IMR-90 (cell line): ENCODE measurements at regions not wholly inside any gene's neighbourhood (a gene's known extent, or its start where the extent isn't known, plus 50 kb on each side); places are given as distances from the start of the nearest gene placed in this dataset.
A peak's percentile ranks its signal among the peaks of the same experiment; 100 is the strongest.

ENCODE experiments used
- ATAC-seq: fragments of 200-7000 bp; cut with Tn5 transposase; 2 replicates; pipeline ENCODE4 v1.9.1; 2020; ENCODE audit warnings: low read depth, mild to moderate bottlenecking, moderate library complexity
- BruUV-seq: library from RNA; stranded (reverse); fragments of 400-500 nt; replicated peaks from 2 replicates; lab custom pipeline; 2021; lab: Mats Ljungman, UMichigan
- CTCF ChIA-PET: fragments of 300-600 bp; formaldehyde crosslinking; extraction: SDS; loops from one replicate; lab custom pipeline; 2021; ENCODE audit warnings: antibody characterized with exemption; lab: Yijun Ruan, JAX
- POLR2A ChIA-PET: fragments of 300-600 bp; sonication (Branson Sonifier 250); formaldehyde crosslinking; loops from one replicate; lab custom pipeline; 2022; ENCODE audit warnings: antibody characterized with exemption; ENCODE audit not compliant: unreplicated experiment; lab: Charles Lee
- DNase-seq: peaks from one replicate; pipeline ENCODE4 v3.0.0; 2013
- H2AFZ ChIP-seq: replicated peaks from 2 replicates; pipeline ENCODE3; 2013; ENCODE audit warnings: low read length, mild to moderate bottlenecking; ENCODE audit not compliant: poor library complexity
- H2AK5ac ChIP-seq: 2 replicates; pipeline ENCODE4 v1.6.1; 2013; ENCODE audit warnings: low read depth, low read length, inconsistent platforms
- H2AK9ac ChIP-seq: replicated peaks from 2 replicates; pipeline ENCODE3; 2013; ENCODE audit warnings: mild to moderate bottlenecking, low read depth, low read length, moderate library complexity; ENCODE audit not compliant: poor library complexity
- H2BK120ac ChIP-seq: 2 replicates; pipeline ENCODE4 v1.6.1; 2013; ENCODE audit warnings: low read depth, low read length, inconsistent platforms
- H2BK15ac ChIP-seq: 3 replicates; pipeline ENCODE4 v1.6.1; 2013; ENCODE audit warnings: low read depth, low read length, inconsistent platforms
- H2BK20ac ChIP-seq: 2 replicates; pipeline ENCODE4 v1.6.1; 2013; ENCODE audit warnings: low read depth, mild to moderate bottlenecking, inconsistent platforms, low read length, moderate library complexity
- H2BK5ac ChIP-seq: 2 replicates; pipeline ENCODE4 v1.6.1; 2013; ENCODE audit warnings: mild to moderate bottlenecking, low read depth, low read length, inconsistent platforms; ENCODE audit not compliant: poor library complexity, severe bottlenecking
- H3K14ac ChIP-seq: replicated peaks from 2 replicates; pipeline ENCODE4 v1.6.1; 2013; ENCODE audit warnings: low read depth, low read length, inconsistent platforms
- H3K18ac ChIP-seq: 2 replicates; pipeline ENCODE4 v1.6.1; 2013; ENCODE audit warnings: low read depth, low read length, control low read depth
- H3K23ac ChIP-seq: 2 replicates; pipeline ENCODE4 v1.6.1; 2013; ENCODE audit warnings: low read depth, low read length, inconsistent platforms
- H3K27ac ChIP-seq: 2 replicates; pipeline ENCODE4 v1.5.1; 2013; ENCODE audit warnings: mild to moderate bottlenecking, control low read depth, low read length; ENCODE audit not compliant: insufficient read depth
- H3K27me3 ChIP-seq: 2 replicates; pipeline ENCODE4 v1.6.1; 2013; ENCODE audit warnings: low read length; ENCODE audit not compliant: control insufficient read depth, insufficient read depth
- H3K36me3 ChIP-seq: 2 replicates; pipeline ENCODE4 v1.6.1; 2013; ENCODE audit warnings: low read length, mixed read lengths; ENCODE audit not compliant: control insufficient read depth, insufficient read depth
- H3K4ac ChIP-seq: 2 replicates; pipeline ENCODE4 v1.6.1; 2013; ENCODE audit warnings: low read depth, low read length, inconsistent platforms
- H3K4me1 ChIP-seq: 2 replicates; pipeline ENCODE4 v1.6.1; 2013; ENCODE audit warnings: low read length, mixed read lengths; ENCODE audit not compliant: control insufficient read depth, insufficient read depth
- H3K4me2 ChIP-seq: 2 replicates; pipeline ENCODE4 v1.6.1; 2013; ENCODE audit warnings: low read depth, mild to moderate bottlenecking, control low read depth, low read length, moderate library complexity
- H3K4me3 ChIP-seq: 2 replicates; pipeline ENCODE4 v1.5.1; 2013; ENCODE audit warnings: low read depth, mild to moderate bottlenecking, control low read depth, low read length, moderate library complexity; ENCODE audit not compliant: insufficient read depth
- H3K56ac ChIP-seq: 2 replicates; pipeline ENCODE4 v1.6.1; 2013; ENCODE audit warnings: low read length, inconsistent platforms; ENCODE audit not compliant: insufficient read depth; ENCODE audit errors: extremely low read depth
- H3K79me1 ChIP-seq, 2 experiments: 2 replicates each; pipeline ENCODE4 v1.6.1; 2013; ENCODE audit warnings: low read length in 2 of 2, inconsistent platforms in 1 of 2, low read depth in 1 of 2
- H3K9ac ChIP-seq: 2 replicates; pipeline ENCODE4 v1.6.1; 2013; ENCODE audit warnings: low read depth, low read length, control low read depth
- H3K9me1 ChIP-seq: 2 replicates; pipeline ENCODE4 v1.6.1; 2013; ENCODE audit warnings: low read length, inconsistent platforms; ENCODE audit not compliant: insufficient read depth
- H3K9me3 ChIP-seq: 2 replicates; pipeline ENCODE4 v1.6.1; 2013; ENCODE audit warnings: low read length; ENCODE audit not compliant: control insufficient read depth, insufficient read depth
- H4K20me1 ChIP-seq: 2 replicates; pipeline ENCODE4 v1.6.1; 2013; ENCODE audit warnings: low read length, inconsistent platforms; ENCODE audit not compliant: insufficient read depth
- H4K5ac ChIP-seq: 2 replicates; pipeline ENCODE4 v1.6.1; 2013; ENCODE audit warnings: mild to moderate bottlenecking, low read depth, low read length, control low read depth
- H4K8ac ChIP-seq, 2 experiments: 2 replicates each; pipeline ENCODE4 v1.6.1; 2013; ENCODE audit warnings: low read depth in 2 of 2, low read length in 2 of 2, control low read depth in 1 of 2, inconsistent platforms in 1 of 2
- H4K91ac ChIP-seq: 2 replicates; pipeline ENCODE4 v1.6.1; 2013; ENCODE audit warnings: low read depth, low read length, inconsistent platforms; ENCODE audit not compliant: insufficient read depth
- CEBPB ChIP-seq: IDR thresholded peaks from 2 replicates; pipeline ENCODE4 v1.6.1; 2012; ENCODE audit warnings: low read depth, low read length, improper control_type of control experiment
- CHD1 ChIP-seq: IDR thresholded peaks from 2 replicates; pipeline ENCODE4 v1.6.1; 2012; ENCODE audit warnings: low read depth, low read length, improper control_type of control experiment
- CTCF ChIP-seq: conservative IDR thresholded peaks from 2 replicates; pipeline ENCODE4 v1.5.1; 2012; ENCODE audit warnings: mild to moderate bottlenecking, low read depth, low read length, improper control_type of control experiment
- MAZ ChIP-seq: IDR thresholded peaks from 2 replicates; pipeline ENCODE4 v1.6.1; 2012; ENCODE audit warnings: low read depth, mild to moderate bottlenecking, low read length, improper control_type of control experiment, moderate library complexity, borderline replicate concordance
- MXI1 ChIP-seq: IDR thresholded peaks from 2 replicates; pipeline ENCODE4 v1.6.1; 2012; ENCODE audit warnings: low read depth, mild to moderate bottlenecking, low read length, moderate library complexity, borderline replicate concordance
- NFE2L2 ChIP-seq: fragments of 150-350 bp; IDR thresholded peaks from 2 replicates; pipeline ENCODE4 v1.6.1; 2016; ENCODE audit warnings: low read depth, mild to moderate bottlenecking, low read length
- RAD21 ChIP-seq: IDR thresholded peaks from 2 replicates; pipeline ENCODE4 v1.6.1; 2012; ENCODE audit warnings: low read length, improper control_type of control experiment
- RCOR1 ChIP-seq: IDR thresholded peaks from 2 replicates; pipeline ENCODE4 v1.6.1; 2012; ENCODE audit warnings: mild to moderate bottlenecking, low read length, improper control_type of control experiment; ENCODE audit not compliant: insufficient replicate concordance
- RFX5 ChIP-seq: IDR thresholded peaks from 2 replicates; pipeline ENCODE4 v1.8.0; 2012; ENCODE audit warnings: low read depth, mild to moderate bottlenecking, low read length, moderate library complexity
- SMC3 ChIP-seq: fragments of 150-350 bp; IDR thresholded peaks from 2 replicates; pipeline ENCODE4 v1.6.1; 2016; ENCODE audit warnings: low read depth, mild to moderate bottlenecking, antibody characterized with exemption, low read length, moderate library complexity
- USF2 ChIP-seq: fragments of 150-350 bp; IDR thresholded peaks from 2 replicates; pipeline ENCODE4 v1.6.1; 2017; ENCODE audit warnings: mild to moderate bottlenecking, antibody characterized with exemption, low read length, low read depth
- WGBS, 2 experiments: methylation state at CpG; one replicate each; pipeline versions ENCODE4 v1.1.5 to v1.1.7; 2013; ENCODE audit warnings: missing lambda C conversion rate in 2 of 2; ENCODE audit not compliant: insufficient read length in 1 of 2; ENCODE audit errors: extremely low coverage in 2 of 2; 5-methylcytosine and 5-hydroxymethylcytosine counted together
- dilution Hi-C: fragments of 300-500 bp; cut with HindIII; formaldehyde crosslinking; loops from one replicate; pipeline ENCODE4 v1.14.3; 2018; ENCODE audit warnings: low sequenced_read_pairs; ENCODE audit not compliant: unreplicated experiment
- in situ Hi-C: fragments of 300-500 bp; cut with MboI; formaldehyde crosslinking; loops from 3 replicates; pipeline ENCODE4 v1.14.3; 2019; ENCODE audit warnings: low sequenced_read_pairs, inconsistent platforms, mixed read lengths
- intact Hi-C: fragments of 100-400 bp; cut with micrococcal nuclease; formaldehyde crosslinking; loops from 2 replicates; pipeline ENCODE4 v1.10.0; 2022

- no peak for TF ChIP-seq RFX5
- TF ChIP-seq RCOR1 = no peak
Observed at GRCh38 chr14:85415015-85415712, 114.8 kb upstream of the FLRT2 start (continued).

DNA sequence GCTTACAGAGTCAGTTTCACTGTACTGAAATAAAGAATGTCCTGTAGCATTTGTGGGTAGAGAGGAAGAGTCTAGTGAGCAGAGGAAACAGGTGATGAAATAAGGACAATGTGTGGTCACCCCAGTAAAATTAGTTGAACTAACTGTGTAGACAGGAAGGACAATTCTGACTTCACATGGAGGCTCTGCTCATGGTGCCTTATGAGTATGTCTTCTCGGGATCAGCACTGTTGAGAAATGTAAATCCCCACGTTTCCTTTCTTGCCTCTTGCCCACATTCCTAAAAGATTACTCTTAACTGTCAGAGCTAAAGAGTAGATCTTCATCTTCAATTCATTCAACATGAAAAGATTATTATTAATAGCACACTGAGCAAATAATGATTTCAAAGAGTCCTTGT lies 113.2 kb upstream of the FLRT2 start:
- H4K8ac ChIP-seq = peak overlapping the region in 1 of 2 experiments; percentile 23; a peak in 2 of 4 replicates
- in situ Hi-C loops = no loop called here
- H3K4me1 ChIP-seq = peaks cover 2% of the 10 kb centered on the region; the same call in 1 of the 2 replicates
- no peaks in the 10 kb centered on the region for H4K20me1 ChIP-seq
- DNase-seq (peak; percentile 77), ATAC-seq (peak; percentile 55)
- peak overlapping the region; percentile 23; the same call in 1 of the 2 replicates for H3K4me2 ChIP-seq
- no peak overlapping the region for H3K56ac ChIP-seq
- H2AK9ac ChIP-seq = no peak overlapping the region
- peak overlapping the region; percentile 40; the same call in 1 of the 2 replicates for H4K91ac ChIP-seq
- no peaks in the 10 kb centered on the region for H3K36me3 ChIP-seq
- peak overlapping the region; percentile 62 for H2BK5ac ChIP-seq
- H3K9me3 ChIP-seq = no peaks in the 10 kb centered on the region
- H3K18ac ChIP-seq = peak overlapping the region; percentile 75; the same call in 1 of the 2 replicates
- peaks cover 5% of the 10 kb centered on the region; the same call in 1 of the 2 replicates for H3K9me1 ChIP-seq
- H2AK5ac ChIP-seq = peak overlapping the region; percentile 74
- TF ChIP-seq CEBPB (peak; percentile 68), CHD1 (no peak), NFE2L2 (no peak), MXI1 (0 out of 2 replicates have a peak, but pooled peaks have one; percentile 32), SMC3 (no peak), RAD21 (no peak), USF2 (no peak), CTCF (no peak), RCOR1 (no peak), MAZ (no peak)
- H3K4ac ChIP-seq = peak overlapping the region; percentile 68; the same call in 1 of the 2 replicates
- no peaks in the 10 kb centered on the region for H3K27me3 ChIP-seq
- BruUV-seq = no TSS peak
- H3K9ac ChIP-seq = no peak overlapping the region
- no peak overlapping the region for H3K27ac ChIP-seq
- H4K5ac ChIP-seq = no peak overlapping the region
- H3K23ac ChIP-seq = peak overlapping the region; percentile 82
- H2BK120ac ChIP-seq = peak overlapping the region; percentile 93
- ChIA-PET CTCF (no interaction called here), POLR2A (no interaction called here)
- intact Hi-C loops = loop anchor here (5.0 kb wide), 1 partner anchor 111 kb away; no protein-coding TSS in a partner anchor
- H2BK20ac ChIP-seq = peak overlapping the region; percentile 89
- dilution Hi-C loops = no loop called here
- H3K79me1 ChIP-seq = no peaks in the 10 kb centered on the region
- H3K14ac ChIP-seq = peak overlapping the region; percentile 67
- WGBS, 2 experiments = no CpG with 5 or more reads among the region's 2 CpGs
- 0 out of 3 replicates have a peak overlapping the region, but pooled peaks have one; percentile 39 for H2BK15ac ChIP-seq
- no peak overlapping the region for H3K4me3 ChIP-seq
- peak overlapping the region; percentile 74 for H2AFZ ChIP-seq
